H1 (cell line): ENCODE measurements at regions not wholly inside any gene's neighbourhood (a gene's known extent, or its start where the extent isn't known, plus 50 kb on each side); places are given as distances from the start of the nearest gene placed in this dataset.

ENCODE experiments used
- CTCF ChIA-PET: fragments of 300-600 bp; sonication (Branson Sonifier 250); formaldehyde crosslinking; loops from one replicate; lab custom pipeline; 2021; ENCODE audit not compliant: partially characterized antibody; lab: Charles Lee
- POLR2A ChIA-PET: fragments of 300-600 bp; sonication (Branson Sonifier 250); formaldehyde crosslinking; loops from one replicate; lab custom pipeline; 2021; ENCODE audit warnings: inconsistent platforms; ENCODE audit not compliant: partially characterized antibody; lab: Charles Lee
- DNase-seq, 2 experiments: peaks; one replicate each; pipeline versions ENCODE4 v3.0.0 to v3.0.0-alpha.2; 2010 to 2022; ENCODE audit warnings: low spot score in 2 of 2, low read depth in 1 of 2, mixed read lengths in 1 of 2
- FAIRE-seq: peaks from 2 replicates; lab custom pipeline; 2011; peaks lifted over from hg19 to GRCh38; lab: Jason Lieb, UNC
- H2AFZ ChIP-seq: 2 replicates; pipeline ENCODE4 v1.8.1; 2012; ENCODE audit warnings: low read length, inconsistent platforms
- H2AK5ac ChIP-seq: 2 replicates; pipeline ENCODE4 v1.6.1; 2013; ENCODE audit warnings: low read depth, low read length
- H2BK120ac ChIP-seq: replicated peaks from 2 replicates; pipeline ENCODE3; 2013; ENCODE audit warnings: low read depth, low read length, inconsistent platforms
- H2BK12ac ChIP-seq: 2 replicates; pipeline ENCODE4 v1.6.1; 2013; ENCODE audit warnings: low read depth, low read length
- H2BK15ac ChIP-seq: 2 replicates; pipeline ENCODE4 v1.6.1; 2013; ENCODE audit warnings: low read length
- H2BK20ac ChIP-seq: 2 replicates; pipeline ENCODE4 v1.6.1; 2013; ENCODE audit warnings: low read length
- H2BK5ac ChIP-seq: 2 replicates; pipeline ENCODE4 v1.6.1; 2013; ENCODE audit warnings: low read depth, low read length
- H3K14ac ChIP-seq: 2 replicates; pipeline ENCODE4 v1.6.1; 2013; ENCODE audit warnings: inconsistent platforms; ENCODE audit not compliant: insufficient read length
- H3K18ac ChIP-seq: 2 replicates; pipeline ENCODE4 v1.6.1; 2013; ENCODE audit warnings: low read length; ENCODE audit errors: extremely low read depth
- H3K23ac ChIP-seq: 2 replicates; pipeline ENCODE4 v1.6.1; 2013; ENCODE audit warnings: inconsistent platforms; ENCODE audit not compliant: insufficient read length
- H3K23me2 ChIP-seq: 2 replicates; pipeline ENCODE4 v1.6.1; 2013; ENCODE audit warnings: low read depth, low read length
- H3K27ac ChIP-seq: 2 replicates; pipeline ENCODE4 v1.6.1; 2011; ENCODE audit warnings: low read depth, low read length, inconsistent platforms
- H3K27me3 ChIP-seq, 4 experiments: replicated peaks in 1 of 4; 1 replicate in 1 of 4; 2 replicates in 3 of 4; pipeline versions ENCODE4 v1.6.1 to v1.8.1; 2011 to 2013; ENCODE audit warnings: low read length in 3 of 4, mild to moderate bottlenecking in 3 of 4, inconsistent platforms in 2 of 4, mixed read lengths in 2 of 4, moderate library complexity in 1 of 4; ENCODE audit not compliant: control insufficient read depth in 3 of 4, insufficient read depth in 3 of 4; ENCODE audit errors: extremely low read depth in 1 of 4
- H3K36me3 ChIP-seq, 4 experiments: 2 replicates each; pipeline versions ENCODE4 v1.6.1 to v1.8.1; 2011 to 2013; ENCODE audit warnings: mild to moderate bottlenecking in 4 of 4, low read length in 3 of 4, moderate library complexity in 2 of 4, control low read depth in 1 of 4, inconsistent platforms in 1 of 4; ENCODE audit not compliant: insufficient read depth in 4 of 4, control insufficient read depth in 2 of 4
- H3K4ac ChIP-seq: replicated peaks from 2 replicates; pipeline ENCODE3; 2013; ENCODE audit warnings: low read length, low read depth, mixed read lengths, inconsistent platforms; ENCODE audit not compliant: insufficient read length
- H3K4me1 ChIP-seq, 4 experiments: replicated peaks in 1 of 4; 1 replicate in 1 of 4; 2 replicates in 3 of 4; pipeline versions ENCODE4 v1.6.1 to v1.8.1; 2011 to 2013; ENCODE audit warnings: low read length in 3 of 4, inconsistent platforms in 2 of 4, mixed read lengths in 1 of 4; ENCODE audit not compliant: insufficient read depth in 4 of 4, control insufficient read depth in 3 of 4
- H3K4me2 ChIP-seq, 2 experiments: 2 replicates each; pipeline versions ENCODE4 v1.6.1 to v1.8.1; 2011 to 2013; ENCODE audit warnings: low read depth in 2 of 2, low read length in 2 of 2, control low read depth in 1 of 2, inconsistent platforms in 1 of 2, mild to moderate bottlenecking in 1 of 2; ENCODE audit not compliant: insufficient read depth in 1 of 2
- H3K4me3 ChIP-seq, 4 experiments: fragments of 200-600, 300-600 bp in 1 of 4; sonication (generic), shearing (Covaris generic), sonication (Bioruptor Twin) in 1 of 4; 2 replicates each; pipeline versions ENCODE4 v1.5.1 to v1.8.1; 2011 to 2016; ENCODE audit warnings: low read length in 4 of 4, low read depth in 3 of 4, control low read depth in 2 of 4, inconsistent platforms in 2 of 4, mild to moderate bottlenecking in 2 of 4, mixed read lengths in 1 of 4, moderate library complexity in 1 of 4; ENCODE audit not compliant: insufficient read depth in 2 of 4; ENCODE audit errors: extremely low read depth in 1 of 4
- H3K56ac ChIP-seq: replicated peaks from 2 replicates; pipeline ENCODE3; 2013; ENCODE audit warnings: low read depth, mild to moderate bottlenecking, mixed read lengths, low read length, inconsistent platforms; ENCODE audit not compliant: insufficient read length
- H3K79me1 ChIP-seq: 2 replicates; pipeline ENCODE4 v1.6.1; 2013; ENCODE audit warnings: low read depth, low read length, control low read depth
- H3K79me2 ChIP-seq, 2 experiments: 2 replicates each; pipeline versions ENCODE4 v1.6.1 to v1.8.1; 2012 to 2013; ENCODE audit warnings: low read length in 2 of 2, mild to moderate bottlenecking in 2 of 2, inconsistent platforms in 1 of 2; ENCODE audit not compliant: insufficient read depth in 2 of 2, control insufficient read depth in 1 of 2
- H3K9ac ChIP-seq, 4 experiments: replicated peaks in 1 of 4; 1 replicate in 1 of 4; 2 replicates in 3 of 4; pipeline versions ENCODE4 v1.6.1 to v1.8.1; 2011 to 2013; ENCODE audit warnings: low read depth in 3 of 4, low read length in 3 of 4, control low read depth in 2 of 4, mild to moderate bottlenecking in 2 of 4, moderate library complexity in 2 of 4, inconsistent platforms in 1 of 4; ENCODE audit errors: extremely low read depth in 1 of 4
- H3K9me3 ChIP-seq, 2 experiments: 2 replicates each; pipeline versions ENCODE4 v1.6.1 to v1.8.1; 2012 to 2013; ENCODE audit warnings: mild to moderate bottlenecking in 2 of 2, moderate library complexity in 2 of 2, control low read depth in 1 of 2, inconsistent platforms in 1 of 2, low read depth in 1 of 2, low read length in 1 of 2, mixed read lengths in 1 of 2; ENCODE audit not compliant: insufficient read depth in 2 of 2
- H4K20me1 ChIP-seq, 2 experiments: replicated peaks in 1 of 2; 2 replicates each; pipeline versions ENCODE3 to v1.8.1; 2011 to 2013; ENCODE audit warnings: inconsistent platforms in 2 of 2, low read length in 2 of 2, mild to moderate bottlenecking in 1 of 2; ENCODE audit not compliant: insufficient read depth in 2 of 2, control insufficient read depth in 1 of 2
- H4K5ac ChIP-seq: 2 replicates; pipeline ENCODE4 v1.6.1; 2013; ENCODE audit warnings: low read length, low read depth, mixed read lengths, inconsistent platforms; ENCODE audit not compliant: insufficient read length
- H4K8ac ChIP-seq: 2 replicates; pipeline ENCODE4 v1.8.0; 2013; ENCODE audit warnings: mild to moderate bottlenecking, moderate library complexity, low read length, inconsistent platforms; ENCODE audit not compliant: insufficient read depth; ENCODE audit errors: extremely low read depth
- H4K91ac ChIP-seq: replicated peaks from 2 replicates; pipeline ENCODE3; 2013; ENCODE audit warnings: low read length, mixed read lengths, inconsistent platforms; ENCODE audit not compliant: insufficient read length
- BCL11A ChIP-seq, 2 experiments: IDR thresholded peaks; one replicate each; pipeline ENCODE4 v1.6.1; 2011; ENCODE audit warnings: low read depth in 2 of 2, low read length in 2 of 2, mild to moderate bottlenecking in 2 of 2
- FOSL1 ChIP-seq: IDR thresholded peaks from 2 replicates; pipeline ENCODE4 v1.6.1; 2011; ENCODE audit warnings: mild to moderate bottlenecking, low read depth, low read length, moderate library complexity; ENCODE audit not compliant: insufficient read depth
- GTF2F1 ChIP-seq: IDR thresholded peaks from 2 replicates; pipeline ENCODE4 v1.6.1; 2012; ENCODE audit warnings: low read depth, low read length, improper control_type of control experiment, borderline replicate concordance
- HDAC2 ChIP-seq, 2 experiments: fragments of 300-600 bp in 1 of 2; sonication (generic) in 1 of 2; IDR thresholded peaks; 2 replicates each; pipeline ENCODE4 v1.6.1; 2011 to 2012; ENCODE audit warnings: low read depth in 2 of 2, low read length in 2 of 2, mild to moderate bottlenecking in 2 of 2, moderate library complexity in 2 of 2, borderline replicate concordance in 1 of 2, inconsistent platforms in 1 of 2
- JUN ChIP-seq: IDR thresholded peaks from 2 replicates; pipeline ENCODE4 v1.6.1; 2011; ENCODE audit warnings: low read depth, mild to moderate bottlenecking, improper control_type of control experiment, low read length
- KDM5A ChIP-seq: fragments of 200-600 bp; IDR thresholded peaks from 2 replicates; pipeline ENCODE4 v1.7.1; 2012; ENCODE audit warnings: mild to moderate bottlenecking, low read length, inconsistent platforms, mixed read lengths
- MAFK ChIP-seq: IDR thresholded peaks from 2 replicates; pipeline ENCODE4 v1.6.1; 2012; ENCODE audit warnings: low read depth, mild to moderate bottlenecking, improper control_type of control experiment, low read length
- POU5F1 ChIP-seq: IDR thresholded peaks from 2 replicates; pipeline ENCODE4 v1.6.1; 2011; ENCODE audit warnings: low read depth, mild to moderate bottlenecking, low read length, moderate library complexity
- RBBP5 ChIP-seq: IDR thresholded peaks from 2 replicates; pipeline ENCODE4 v1.7.1; 2012; ENCODE audit warnings: low read depth, mild to moderate bottlenecking, inconsistent platforms, low read length, moderate library complexity, borderline replicate concordance
- SAP30 ChIP-seq: fragments of 300-600 bp; sonication (generic); IDR thresholded peaks from 2 replicates; pipeline ENCODE4 v1.7.1; 2012; ENCODE audit warnings: low read length, moderate library complexity, mild to moderate bottlenecking, inconsistent platforms; ENCODE audit not compliant: insufficient read depth, insufficient replicate concordance
- SIN3A ChIP-seq, 2 experiments: IDR thresholded peaks in 1 of 2; conservative IDR thresholded peaks in 1 of 2; 2 replicates each; pipeline ENCODE4 v1.6.1; 2011 to 2012; ENCODE audit warnings: low read length in 2 of 2, improper control_type of control experiment in 1 of 2, low read depth in 1 of 2, mild to moderate bottlenecking in 1 of 2
- SIX5 ChIP-seq: IDR thresholded peaks from 2 replicates; pipeline ENCODE4 v1.6.1; 2011; ENCODE audit warnings: mild to moderate bottlenecking, low read depth, low read length
- WGBS, 2 experiments: shearing (Covaris generic) in 1 of 2; methylation state at CpG; one replicate each; pipeline versions ENCODE4 v1.1.6 to v1.1.7; 2013 to 2015; ENCODE audit warnings: low lambda C conversion rate in 2 of 2, mixed read lengths in 2 of 2, inconsistent platforms in 1 of 2, low coverage in 1 of 2, missing lambda C conversion rate in 1 of 2; ENCODE audit not compliant: insufficient replicate concordance in 2 of 2, insufficient coverage in 1 of 2, insufficient read length in 1 of 2; ENCODE audit errors: extremely low coverage in 1 of 2, missing lambda C conversion rate in 1 of 2; 5-methylcytosine and 5-hydroxymethylcytosine counted together
- TF ChIP-seq, protein P1 (sequence below): IDR thresholded peaks from 2 replicates; pipeline ENCODE4 v1.6.1; 2011; ENCODE audit warnings: low read length, improper control_type of control experiment

DNA sequence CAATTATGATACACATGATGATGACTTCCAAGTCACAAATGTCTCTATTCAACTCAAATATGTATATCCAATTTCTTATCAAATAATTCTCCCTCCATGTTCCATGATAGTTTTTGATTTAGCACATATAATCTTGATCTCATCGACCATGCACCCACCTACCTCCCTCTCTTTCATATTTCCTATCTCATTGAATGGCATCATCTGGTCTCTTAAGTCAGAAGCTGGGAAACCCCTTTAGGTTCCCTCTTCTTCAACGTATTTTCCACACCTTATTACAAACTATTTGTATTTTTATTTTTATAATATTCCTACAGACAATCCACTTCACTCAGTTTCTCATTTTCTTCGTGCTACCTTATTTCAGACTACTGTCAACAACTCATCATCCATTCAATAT, 56.9 kb upstream of the DPH6 start:
- Histone ChIP-seq H4K91ac (no peak overlapping the region), H2AFZ (no peak overlapping the region), H3K4me1 (no peaks in the 10 kb centered on the region), H3K27ac (no peak overlapping the region), H3K4ac (no peak overlapping the region), H4K5ac (no peak overlapping the region), H3K79me2 (no peaks in the 10 kb centered on the region), H2BK12ac (no peak overlapping the region), H3K18ac (no peak overlapping the region), H3K36me3 (no peaks in the 10 kb centered on the region), H2BK5ac (no peak overlapping the region), H3K9me3 (no peaks in the 10 kb centered on the region), H2BK120ac (no peak overlapping the region), H2AK5ac (no peak overlapping the region), H3K56ac (no peak overlapping the region), H4K8ac (no peak overlapping the region), H3K27me3 (no peaks in the 10 kb centered on the region), H3K4me3 (no peak overlapping the region), H2BK15ac (no peak overlapping the region), H3K23ac (no peak overlapping the region), H3K4me2 (no peak overlapping the region), H3K23me2 (no peaks in the 10 kb centered on the region), H2BK20ac (no peak overlapping the region), H3K14ac (no peak overlapping the region), H3K9ac (no peak overlapping the region), H4K20me1 (no peaks in the 10 kb centered on the region), H3K79me1 (no peaks in the 10 kb centered on the region)
- no peak for FAIRE-seq
- no peak for DNase-seq
- CTCF ChIA-PET, result no interaction called here
- WGBS, 2 experiments, result 89 to 100% methylated on average over 1 to 3 of the region's 3 CpGs
- TF ChIP-seq SIX5 (no peak), KDM5A (no peak), SAP30 (no peak), GTF2F1 (no peak), MAFK (no peak), FOSL1 (no peak), RBBP5 (no peak), SIN3A (conservative IDR thresholded peaks at IDR 0.05 in 1 of 2, IDR thresholded peaks at IDR 0.05 in 1 of 2; ENCODE audit: low read depth in 1 of 2, low read length in 2 of 2) (no peak), HDAC2 (IDR thresholded peaks at IDR 0.05; ENCODE audit: borderline replicate concordance in 1 of 2, low read depth in 2 of 2, low read length in 2 of 2) (no peak), JUN (no peak), BCL11A (IDR thresholded peaks at IDR 0.05; ENCODE audit: low read depth in 2 of 2, low read length in 2 of 2) (no peak), POU5F1 (no peak)
- TF ChIP-seq, protein P1, sequence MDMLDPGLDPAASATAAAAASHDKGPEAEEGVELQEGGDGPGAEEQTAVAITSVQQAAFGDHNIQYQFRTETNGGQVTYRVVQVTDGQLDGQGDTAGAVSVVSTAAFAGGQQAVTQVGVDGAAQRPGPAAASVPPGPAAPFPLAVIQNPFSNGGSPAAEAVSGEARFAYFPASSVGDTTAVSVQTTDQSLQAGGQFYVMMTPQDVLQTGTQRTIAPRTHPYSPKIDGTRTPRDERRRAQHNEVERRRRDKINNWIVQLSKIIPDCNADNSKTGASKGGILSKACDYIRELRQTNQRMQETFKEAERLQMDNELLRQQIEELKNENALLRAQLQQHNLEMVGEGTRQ, result no peak
- POLR2A ChIA-PET, result no interaction called here
